ENCODE measurements at regions not wholly inside any gene's neighbourhood (a gene's known extent, or its start where the extent isn't known, plus 50 kb on each side); places are given as distances from the start of the nearest gene placed in this dataset.

- Histone ChIP-seq H3K27me3 (ENCODE audit: insufficient read depth, low read length) (no peaks in the 10 kb centered on the region), H3K9ac (ENCODE audit: extremely low read depth, insufficient read length, low read length) (no peak overlapping the region), H4K20me1 (ENCODE audit: control insufficient read depth, insufficient read depth, insufficient read length) (no peaks in the 10 kb centered on the region), H3K14ac (ENCODE audit: insufficient read depth, low read length) (no peak overlapping the region), H2BK15ac (ENCODE audit: low read depth, low read length) (no peak overlapping the region), H3K23ac (ENCODE audit: insufficient read length, low read depth, low read length) (no peak overlapping the region), H3K27ac (ENCODE audit: insufficient read length, low read depth, low read length) (no peak overlapping the region), H2AK5ac (ENCODE audit: insufficient read length, low read length) (no peak overlapping the region), H3K18ac (ENCODE audit: insufficient read length, low read depth, low read length) (no peak overlapping the region), H3K4ac (ENCODE audit: low read depth, low read length) (no peak overlapping the region), H2AFZ (ENCODE audit: low read length) (no peak overlapping the region), H3K4me1 (ENCODE audit: insufficient read depth, low read length) (no peaks in the 10 kb centered on the region), H2BK20ac (ENCODE audit: low read depth, low read length, poor library complexity, severe bottlenecking) (no peak overlapping the region), H3K9me3 (ENCODE audit: control insufficient read depth, low read depth, low read length) (no peaks in the 10 kb centered on the region), H3K4me2 (ENCODE audit: insufficient read depth, insufficient read length, low read length) (no peak overlapping the region), H4K91ac (ENCODE audit: insufficient read length, low read depth, low read length) (no peak overlapping the region), H3K79me1 (ENCODE audit: insufficient read depth, low read depth, low read length, poor library complexity, severe bottlenecking) (no peaks in the 10 kb centered on the region), H4K8ac (replicated peaks; ENCODE audit: insufficient read length, low read depth, low read length) (no peak overlapping the region), H3K23me2 (ENCODE audit: insufficient read length, low read depth, low read length, poor library complexity, severe bottlenecking) (no peaks in the 10 kb centered on the region), H3K56ac (ENCODE audit: insufficient read length, low read depth, low read length) (no peak overlapping the region), H4K5ac (ENCODE audit: insufficient read length, low read depth, low read length) (no peak overlapping the region), H2BK12ac (ENCODE audit: insufficient read length, low read depth, low read length) (no peak overlapping the region), H3K79me2 (ENCODE audit: insufficient read depth, low read length) (no peaks in the 10 kb centered on the region), H2BK120ac (ENCODE audit: low read depth, low read length, poor library complexity, severe bottlenecking) (no peak overlapping the region), H2BK5ac (ENCODE audit: insufficient read length, low read length) (no peak overlapping the region), H3T11ph (ENCODE audit: low read length) (no peak overlapping the region)
- Mint-ChIP-seq H3K4me1 (no peaks in the 10 kb centered on the region), H3K9me3 (no peaks in the 10 kb centered on the region; a peak in 1 of 5 replicates), H3K4me3 (no peak overlapping the region), H3K27me3 (ENCODE audit: low read depth) (no peaks in the 10 kb centered on the region), H3K27ac (no peak overlapping the region), H3K36me3 (ENCODE audit: insufficient read depth in 1 of 3, low read depth in 3 of 3) (no peaks in the 10 kb centered on the region)
- TF ChIP-seq, protein P1, sequence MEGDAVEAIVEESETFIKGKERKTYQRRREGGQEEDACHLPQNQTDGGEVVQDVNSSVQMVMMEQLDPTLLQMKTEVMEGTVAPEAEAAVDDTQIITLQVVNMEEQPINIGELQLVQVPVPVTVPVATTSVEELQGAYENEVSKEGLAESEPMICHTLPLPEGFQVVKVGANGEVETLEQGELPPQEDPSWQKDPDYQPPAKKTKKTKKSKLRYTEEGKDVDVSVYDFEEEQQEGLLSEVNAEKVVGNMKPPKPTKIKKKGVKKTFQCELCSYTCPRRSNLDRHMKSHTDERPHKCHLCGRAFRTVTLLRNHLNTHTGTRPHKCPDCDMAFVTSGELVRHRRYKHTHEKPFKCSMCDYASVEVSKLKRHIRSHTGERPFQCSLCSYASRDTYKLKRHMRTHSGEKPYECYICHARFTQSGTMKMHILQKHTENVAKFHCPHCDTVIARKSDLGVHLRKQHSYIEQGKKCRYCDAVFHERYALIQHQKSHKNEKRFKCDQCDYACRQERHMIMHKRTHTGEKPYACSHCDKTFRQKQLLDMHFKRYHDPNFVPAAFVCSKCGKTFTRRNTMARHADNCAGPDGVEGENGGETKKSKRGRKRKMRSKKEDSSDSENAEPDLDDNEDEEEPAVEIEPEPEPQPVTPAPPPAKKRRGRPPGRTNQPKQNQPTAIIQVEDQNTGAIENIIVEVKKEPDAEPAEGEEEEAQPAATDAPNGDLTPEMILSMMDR (conservative IDR thresholded peaks at IDR 0.05), result no peak
- no peak for DNase-seq
- WGBS (ENCODE audit: extremely low coverage, insufficient read length, low lambda C conversion rate), result no CpG with 5 or more reads among the region's 5 CpGs
Observed at GRCh38 chr13:50643060-50643459, 200.4 kb downstream of the DLEU7 start.

All from H9 (cell line).